Activated CD4-positive, CD25-positive, alpha-beta regulatory T cell treated with anti-CD3 and anti-CD28 coated beads, Interleukin-2, amount 50 U/mL, for 24 hours (primary cell): ENCODE measurements at regions not wholly inside any gene's neighbourhood (a gene's known extent, or its start where the extent isn't known, plus 50 kb on each side); places are given as distances from the start of the nearest gene placed in this dataset.

Experiments
- ATAC-seq, 2 donors: fragments of 150-1000 bp; cut with Tn5 transposase; one replicate each; pipeline ENCODE4 v1.10.0; 2021; ENCODE audit warnings: mild to moderate bottlenecking in 1 of 2, moderate library complexity in 1 of 2

DNA sequence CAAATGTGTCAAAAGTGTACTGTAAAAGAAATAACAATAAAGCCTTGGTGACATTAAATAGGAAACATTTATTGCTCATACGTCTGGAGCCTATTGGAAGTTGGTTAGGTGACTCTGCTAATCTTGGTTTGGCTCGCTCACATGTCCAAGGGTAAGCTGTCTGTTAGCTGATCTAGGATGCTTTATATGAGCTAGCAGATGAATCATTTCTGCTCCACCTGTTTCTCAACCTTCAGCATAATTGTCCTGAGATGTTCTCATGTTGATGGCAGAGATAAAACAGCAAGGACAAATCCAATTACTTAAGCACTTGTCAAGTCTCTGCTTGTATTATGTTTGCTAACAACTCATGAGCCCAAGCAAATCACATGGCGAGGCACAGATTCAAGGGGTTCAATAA is 56.0 kb upstream of the CD53 start:
- ATAC-seq = no peak

DNA sequence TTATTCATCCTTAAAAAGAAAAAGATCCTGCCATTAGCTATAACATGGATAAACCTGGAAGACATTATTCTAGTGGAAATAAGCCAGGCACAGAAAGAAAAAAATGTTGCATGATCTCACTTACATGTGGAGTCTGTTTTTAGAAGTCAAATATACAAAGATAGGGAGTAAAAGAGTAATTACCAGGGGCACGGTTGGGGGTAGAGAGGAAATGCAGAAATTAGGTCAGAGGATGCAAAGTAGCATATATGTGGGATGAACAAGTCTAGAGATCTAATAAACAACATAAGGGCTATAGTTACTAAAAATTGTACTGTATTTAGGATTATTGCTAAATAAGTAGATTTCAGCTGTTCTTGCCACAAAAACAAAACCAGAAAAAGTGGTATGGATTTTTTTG is 61.4 kb upstream of the CD53 start:
- ATAC-seq = no peak

DNA sequence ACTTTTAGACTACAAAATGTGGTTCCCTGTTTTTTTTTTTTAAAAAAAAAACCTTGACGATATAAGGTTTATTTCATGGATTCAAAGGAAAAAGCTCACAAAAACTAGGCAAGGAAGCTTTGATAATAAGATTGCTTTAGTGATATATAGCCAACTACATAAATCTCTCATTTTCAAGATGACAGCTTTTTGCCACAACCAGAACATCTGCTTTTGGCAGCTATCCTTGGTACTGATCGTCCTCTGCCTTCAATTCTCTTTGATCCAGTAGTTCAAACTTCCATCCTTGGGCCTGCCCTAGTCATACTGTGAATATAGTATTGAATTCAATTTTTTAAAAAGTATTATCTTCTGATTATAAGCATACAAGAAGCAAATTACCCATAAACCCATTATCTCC is 72.9 kb upstream of the CD53 start:
- no peak for ATAC-seq

DNA sequence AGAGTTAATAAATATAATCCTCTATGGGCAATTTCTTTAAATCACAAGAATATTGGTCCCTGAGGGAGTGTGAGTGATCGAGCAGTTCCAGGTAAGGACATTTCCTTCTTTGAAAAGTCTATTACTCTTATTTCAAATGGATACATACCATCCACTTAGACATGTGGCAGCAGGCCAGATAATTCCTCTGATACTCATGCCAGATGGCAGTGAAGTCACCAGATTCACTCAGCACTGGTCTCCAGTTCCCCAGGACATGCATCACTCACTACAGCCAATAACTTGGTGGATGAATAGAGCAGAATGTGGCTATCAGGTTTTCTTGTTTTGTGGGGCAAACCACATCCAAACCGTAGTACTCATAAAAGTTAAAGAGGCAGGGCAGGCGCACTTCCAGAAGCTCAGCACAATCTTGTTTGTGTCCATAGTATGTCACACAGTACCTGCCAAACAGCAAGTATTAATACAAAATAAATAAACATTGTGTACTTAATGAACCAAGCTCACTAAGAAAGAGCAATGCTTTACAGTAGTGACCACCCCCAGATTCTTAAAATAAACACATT is 74.2 kb upstream of the CD53 start:
- ATAC-seq = no peak

DNA sequence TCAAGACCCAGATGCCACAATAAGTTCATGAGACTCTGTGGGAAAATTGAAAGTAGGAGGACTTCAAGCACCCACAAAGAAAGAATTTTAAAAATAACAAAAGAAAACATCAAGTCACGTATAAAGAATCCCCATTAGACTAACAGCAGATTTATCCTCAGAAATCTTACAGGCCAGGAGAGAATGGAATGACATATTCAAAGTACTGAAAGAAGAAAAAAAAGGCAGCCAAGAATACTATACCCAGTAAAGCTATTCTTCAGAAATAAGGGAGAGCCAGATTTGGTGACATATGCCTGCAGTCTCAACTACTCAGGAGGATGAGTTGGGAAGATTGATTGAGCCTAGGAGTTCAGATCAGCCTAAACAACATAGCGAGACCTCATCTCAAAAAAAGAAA is 84.3 kb upstream of the CD53 start:
- no peak for ATAC-seq

DNA sequence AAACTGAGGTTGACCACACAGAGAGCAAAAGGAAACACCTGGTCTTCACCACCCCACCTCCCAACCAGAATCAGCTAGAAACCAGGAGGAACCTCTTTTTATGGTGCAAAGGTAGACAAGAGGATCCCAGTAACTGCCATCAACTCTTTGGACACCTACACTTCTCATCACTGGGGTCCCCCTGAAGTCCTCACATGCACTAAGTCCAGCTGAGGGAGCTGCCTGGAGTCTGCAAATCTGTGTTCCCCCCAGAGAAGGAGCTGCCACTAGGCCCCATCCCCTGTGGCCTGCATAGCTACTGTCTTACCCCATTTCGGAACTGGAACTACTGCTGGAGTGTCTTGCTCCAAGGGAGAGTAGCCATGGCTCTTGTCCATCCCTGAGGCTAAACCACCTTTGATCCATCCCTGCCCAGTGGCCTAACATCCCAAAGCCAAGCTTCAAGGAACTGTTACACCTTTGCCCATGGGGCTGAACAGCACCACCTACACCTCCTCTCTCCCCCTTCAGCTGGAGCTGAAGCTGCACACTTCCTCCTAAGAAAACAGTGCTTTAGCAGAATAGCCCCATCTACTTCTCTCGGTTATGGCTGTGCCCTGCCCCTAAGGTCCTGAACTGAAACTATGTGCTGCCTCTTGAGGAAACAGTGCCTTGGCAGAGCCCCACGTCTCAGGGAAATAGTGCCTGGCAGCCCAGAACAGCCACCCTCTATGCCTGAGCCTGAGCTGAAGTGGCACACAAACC is 85.4 kb upstream of the CD53 start:
- ATAC-seq = peak; percentile 71 to 81

DNA sequence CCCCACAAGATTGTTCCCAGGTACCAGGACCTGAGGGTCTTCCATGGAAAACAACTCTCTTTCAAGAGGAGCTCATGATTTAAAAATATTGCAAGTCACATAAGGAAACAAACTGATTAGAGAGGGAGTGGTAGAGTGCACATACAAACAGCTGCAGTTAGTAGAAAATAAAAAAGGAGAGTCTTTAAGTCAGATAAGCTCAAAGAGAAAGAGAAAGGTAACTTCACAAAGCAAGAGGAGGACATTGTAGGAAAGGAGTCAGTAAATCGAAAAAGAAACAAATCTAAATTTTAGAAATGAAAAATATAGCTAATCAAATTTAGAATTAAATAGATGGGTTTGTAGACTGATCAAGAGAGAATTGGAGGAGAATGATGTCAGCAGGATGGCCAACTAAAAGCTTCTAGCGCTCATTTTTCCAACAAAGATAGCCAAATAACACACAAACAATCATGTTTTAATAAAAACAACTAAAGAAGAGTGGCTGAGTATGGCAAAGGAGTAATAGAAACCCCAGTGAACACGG is 86.1 kb upstream of the CD53 start:
- ATAC-seq = peak; percentile 49 to 51

DNA sequence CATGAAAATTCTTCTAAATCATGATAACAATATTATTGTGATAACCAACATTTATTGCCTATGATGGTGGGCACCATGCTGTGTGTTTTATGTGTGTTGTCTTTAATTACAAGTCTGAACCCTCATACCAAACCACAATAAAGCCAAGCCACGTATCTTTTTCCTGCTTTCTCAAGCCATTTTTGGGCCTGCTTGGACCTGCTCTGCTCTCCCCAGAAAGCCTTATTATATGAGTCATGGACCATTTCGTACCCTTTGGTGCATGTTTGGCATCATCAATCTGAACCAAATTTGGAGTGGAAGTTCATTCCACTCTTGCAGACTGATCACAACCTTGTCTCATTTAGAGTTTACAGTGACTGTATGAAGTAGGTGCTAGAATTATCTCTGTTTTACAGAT is 87.3 kb upstream of the CD53 start:
- no peak for ATAC-seq

DNA sequence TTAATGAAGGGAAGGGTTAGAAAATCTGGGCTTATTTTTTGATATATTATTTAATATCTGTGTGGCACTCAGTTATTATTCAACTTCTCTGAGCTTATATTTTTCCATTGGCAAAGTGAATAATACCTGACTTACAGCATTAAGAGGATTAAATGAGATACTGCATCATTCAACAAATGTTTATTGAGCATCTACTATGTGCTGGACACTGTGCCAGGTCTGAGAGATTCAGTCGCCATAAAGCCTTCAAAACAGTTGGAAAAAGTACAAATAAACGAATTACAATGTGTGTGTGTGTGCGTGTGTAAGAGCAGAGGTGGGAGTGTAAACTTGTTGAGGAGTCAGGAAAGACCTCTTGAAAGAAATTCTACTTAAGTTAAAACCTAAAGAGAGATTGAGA is 87.9 kb upstream of the CD53 start:
- ATAC-seq = no peak

DNA sequence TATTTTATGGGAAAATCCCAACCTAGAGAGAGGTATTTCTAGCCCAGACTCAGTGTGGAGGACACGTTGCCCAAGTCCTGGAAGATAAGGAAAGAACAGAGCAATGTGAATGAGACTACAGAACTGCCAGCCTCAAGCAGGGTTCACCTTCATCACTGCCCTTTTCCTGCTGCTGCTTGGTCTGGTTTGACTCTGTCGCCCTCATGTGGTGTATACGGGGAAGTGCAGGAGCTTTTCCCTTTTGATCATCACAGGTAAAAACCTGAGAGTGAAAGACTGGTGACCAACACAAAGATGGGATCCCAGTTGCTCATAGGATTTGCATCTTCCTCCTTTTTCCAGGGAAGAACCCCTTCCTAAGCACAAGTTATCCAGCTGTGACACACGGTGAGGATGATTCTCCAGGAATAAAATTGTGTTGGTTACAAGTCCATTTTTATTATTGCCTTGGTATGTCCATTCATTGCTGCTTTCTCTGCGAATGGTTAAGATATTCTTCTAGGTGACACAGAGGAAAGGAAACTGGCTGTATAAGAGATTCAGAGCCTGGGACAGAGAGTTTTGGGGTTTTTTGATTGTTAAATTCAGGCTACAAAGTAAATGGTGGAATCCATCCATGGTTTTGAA is 89.5 kb upstream of the CD53 start:
- peak; percentile 37 to 60 for ATAC-seq

DNA sequence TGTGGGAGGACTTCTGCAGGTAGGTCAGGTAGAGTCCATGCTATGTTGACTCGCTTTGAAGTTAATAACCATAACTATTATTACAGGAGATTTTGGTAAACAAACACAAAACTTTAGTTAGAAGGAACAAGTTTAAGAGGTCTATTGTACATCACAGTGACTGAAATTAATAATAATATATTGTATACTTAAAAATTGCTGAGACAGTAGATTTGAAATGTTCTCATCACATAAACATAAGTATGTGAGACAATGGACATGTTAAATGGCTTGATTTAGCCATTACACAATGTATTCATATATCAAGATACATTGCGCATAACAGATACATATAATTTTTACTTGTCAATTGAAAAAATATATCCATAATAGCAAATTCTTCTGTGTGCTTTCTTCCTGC is 91.4 kb upstream of the CD53 start:
- no peak for ATAC-seq

DNA sequence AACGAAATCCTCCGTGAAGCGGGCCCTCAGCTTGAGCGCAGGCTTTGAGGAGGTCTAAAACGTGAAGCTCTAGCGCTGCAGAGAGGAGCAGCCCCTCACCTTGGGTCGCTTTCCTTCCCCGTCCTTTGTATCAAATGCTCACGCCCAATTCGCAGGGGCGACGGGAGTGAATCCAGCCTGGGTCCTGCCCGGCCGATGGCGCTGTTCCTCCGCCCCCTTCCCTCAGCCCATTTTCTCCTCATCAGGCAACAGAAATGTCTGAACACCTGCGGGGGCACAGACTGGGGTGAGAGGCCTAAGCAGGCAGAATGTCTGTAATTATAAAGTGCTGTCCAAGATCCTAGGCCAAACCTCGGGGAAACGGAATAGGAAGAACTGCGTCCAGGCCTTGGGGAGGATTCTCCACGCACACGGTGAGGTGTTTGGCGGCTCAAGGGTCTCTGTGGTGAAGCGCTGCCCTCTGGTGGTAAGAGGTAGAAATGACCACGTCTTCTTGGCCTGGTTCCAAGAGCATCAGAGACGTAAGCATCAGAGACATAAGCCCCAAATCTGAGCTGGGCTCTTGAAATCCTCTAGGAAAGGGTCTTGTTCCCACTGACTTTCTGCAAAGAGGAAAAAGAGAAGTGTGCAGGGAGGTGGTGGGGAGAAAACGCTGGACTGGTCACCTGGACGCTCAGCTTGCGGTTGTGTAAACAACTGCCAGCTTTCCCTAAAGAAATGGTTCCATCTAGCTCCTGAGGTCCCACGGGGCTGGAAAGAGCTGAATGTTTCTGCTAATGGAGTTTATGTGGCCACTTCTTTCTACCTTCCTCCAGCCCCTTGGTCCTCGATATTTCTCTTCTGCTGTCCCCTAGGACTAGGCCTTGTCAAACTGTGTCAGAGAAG is 92.1 kb upstream of the CD53 start:
- peak; percentile 65 to 79 for ATAC-seq

DNA sequence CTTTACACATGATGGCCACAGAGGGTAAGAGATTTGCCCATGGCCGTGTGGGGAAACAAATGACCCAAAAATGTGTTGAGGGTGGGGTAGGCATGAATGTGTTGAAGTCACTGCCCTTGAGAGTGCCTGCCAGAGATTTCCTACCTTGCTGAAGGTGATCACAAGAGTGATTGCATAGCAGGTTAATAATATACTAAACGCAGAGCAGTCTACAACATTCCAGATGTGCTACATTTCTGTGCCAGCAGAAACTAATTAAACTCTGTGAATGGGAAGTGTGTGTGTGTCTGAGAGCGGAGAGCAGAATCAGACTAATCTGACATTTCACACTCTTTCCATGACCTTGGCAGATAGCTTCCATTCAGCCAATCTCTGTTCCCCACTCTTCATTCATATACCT is 93.3 kb upstream of the CD53 start:
- no peak for ATAC-seq

DNA sequence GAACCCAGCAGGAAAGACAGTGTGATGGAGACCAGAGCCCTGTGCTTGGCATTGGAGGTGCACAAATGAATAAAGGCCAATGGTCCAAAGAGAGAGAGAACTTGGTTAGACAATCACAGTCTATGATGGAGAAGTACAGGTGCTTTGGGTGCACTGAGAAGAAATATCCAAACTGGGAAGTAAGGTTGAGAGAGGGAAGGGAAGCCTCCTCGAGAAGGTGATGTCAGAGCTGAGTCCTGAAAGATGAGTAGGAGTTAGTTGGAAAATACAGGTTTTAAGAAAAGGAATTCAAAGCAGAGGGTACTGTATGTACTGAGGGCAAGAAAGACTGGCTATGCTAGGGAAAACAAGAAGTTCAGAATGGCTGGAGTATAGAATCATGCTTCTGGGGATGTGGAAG is 94.1 kb upstream of the CD53 start:
- no peak for ATAC-seq

DNA sequence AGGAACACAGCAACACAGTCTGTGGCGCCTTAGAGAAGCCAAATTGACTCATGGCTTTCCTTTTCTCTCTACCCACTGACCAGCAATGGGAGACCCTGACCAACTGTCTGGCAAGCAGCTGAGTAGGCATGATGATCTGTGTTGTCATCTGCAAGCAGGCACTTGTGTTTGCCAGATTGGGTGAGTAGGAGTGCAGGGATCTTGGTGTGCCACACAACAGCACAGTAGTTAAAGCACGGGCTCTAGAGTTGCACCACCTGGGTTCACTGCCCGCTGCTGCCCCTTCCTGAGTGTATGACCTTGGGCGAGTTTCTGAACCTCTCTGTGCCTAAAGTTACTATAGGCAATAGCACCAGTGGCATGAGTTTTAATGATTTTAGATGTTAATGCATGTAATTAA is 95.7 kb upstream of the CD53 start:
- no peak for ATAC-seq

DNA sequence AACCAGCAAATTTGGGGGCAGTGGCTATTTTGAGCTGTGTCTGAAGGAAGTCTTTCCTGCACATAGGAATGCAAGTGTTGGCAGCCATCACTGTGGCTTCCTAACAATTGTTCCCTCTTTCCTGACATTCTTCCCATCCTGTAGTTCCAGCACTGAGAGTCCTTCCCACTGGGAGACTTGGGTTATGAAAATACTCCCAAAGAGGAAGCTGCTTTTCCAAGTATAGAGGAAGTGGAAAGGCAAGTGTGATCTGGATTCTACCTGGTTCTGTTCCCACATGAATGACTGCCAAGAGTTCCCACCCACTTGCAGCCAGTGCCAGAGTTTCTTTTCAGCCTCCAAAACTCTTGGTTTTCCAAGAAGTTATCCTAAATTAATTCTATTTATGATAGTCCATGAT is 98.5 kb upstream of the CD53 start:
- no peak for ATAC-seq

DNA sequence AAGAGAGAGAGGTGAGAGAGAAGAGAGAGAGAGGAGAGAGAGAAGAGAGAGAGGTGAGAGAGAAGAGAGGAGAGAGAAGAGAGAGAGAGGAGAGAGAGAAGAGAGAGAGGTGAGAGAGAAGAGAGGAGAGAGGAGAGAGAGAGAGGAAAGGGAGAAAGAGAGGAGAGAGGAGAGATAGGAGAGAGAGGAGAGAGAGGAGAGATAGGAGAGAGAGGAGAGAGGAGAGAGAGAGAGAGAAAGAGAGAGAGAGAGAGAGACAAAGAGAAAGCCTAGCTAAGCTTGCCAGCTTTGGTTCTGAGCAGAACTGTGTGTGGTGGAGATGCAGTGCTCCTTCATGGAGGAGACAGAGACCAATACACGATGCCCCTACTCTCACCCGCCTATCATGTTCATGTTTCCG is 99.1 kb upstream of the KCNA3 start:
- no peak for ATAC-seq

DNA sequence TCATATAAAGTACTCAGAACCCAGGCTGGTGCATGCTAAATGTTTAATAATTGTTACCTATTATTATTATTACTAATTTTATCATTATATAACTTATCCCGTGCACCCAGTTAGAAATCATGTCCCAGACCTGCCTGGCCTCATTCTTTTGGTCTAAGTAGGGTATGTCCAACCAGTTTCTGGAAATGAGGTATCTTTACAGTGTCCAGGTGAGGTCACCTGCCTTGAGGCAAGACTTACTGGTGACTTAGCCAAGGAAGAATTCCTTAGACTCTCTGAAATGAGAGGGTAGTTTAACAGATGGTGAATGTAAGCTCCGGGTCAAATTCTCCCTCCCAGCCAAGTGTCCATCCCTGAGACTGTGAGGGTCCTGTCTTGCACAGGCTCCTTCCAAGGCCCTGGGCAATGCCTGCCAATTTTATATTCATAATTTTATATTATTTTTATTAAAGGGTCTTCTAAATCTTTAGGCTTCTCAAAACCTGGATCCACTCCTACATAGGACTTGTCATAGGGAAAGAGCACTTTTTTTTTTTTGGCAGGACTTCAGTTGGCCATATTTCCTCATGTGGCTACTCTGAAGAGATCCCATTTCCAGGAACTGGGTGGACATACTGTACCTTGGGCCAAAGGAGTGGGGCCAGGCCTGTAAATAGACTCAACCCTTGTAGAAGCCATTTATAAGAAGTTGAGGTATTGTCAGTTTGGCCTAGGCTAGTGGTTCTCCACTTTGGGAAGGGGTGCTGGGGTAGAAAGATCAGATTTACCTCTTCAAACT is 96.7 kb upstream of the KCNA3 start:
- ATAC-seq = no peak

DNA sequence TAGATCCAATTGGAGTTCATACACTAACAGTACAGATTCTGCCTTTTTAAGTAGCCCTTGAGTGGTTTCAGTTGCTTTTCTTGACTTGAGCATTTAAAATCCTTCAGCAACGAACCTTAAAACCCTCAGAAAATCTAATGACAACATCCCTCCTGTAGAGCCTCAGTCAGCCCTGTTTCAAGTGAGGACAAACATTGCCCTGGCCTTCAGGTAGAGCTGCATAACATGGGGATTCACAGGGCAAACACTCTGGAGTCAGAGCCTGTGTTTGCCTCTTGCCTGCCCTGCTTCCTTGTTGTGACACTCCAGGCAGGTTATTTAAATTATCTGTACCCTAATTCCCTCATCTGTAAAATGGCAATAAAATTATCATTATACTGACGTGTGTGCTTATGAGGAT is 96.1 kb upstream of the KCNA3 start:
- no peak for ATAC-seq

DNA sequence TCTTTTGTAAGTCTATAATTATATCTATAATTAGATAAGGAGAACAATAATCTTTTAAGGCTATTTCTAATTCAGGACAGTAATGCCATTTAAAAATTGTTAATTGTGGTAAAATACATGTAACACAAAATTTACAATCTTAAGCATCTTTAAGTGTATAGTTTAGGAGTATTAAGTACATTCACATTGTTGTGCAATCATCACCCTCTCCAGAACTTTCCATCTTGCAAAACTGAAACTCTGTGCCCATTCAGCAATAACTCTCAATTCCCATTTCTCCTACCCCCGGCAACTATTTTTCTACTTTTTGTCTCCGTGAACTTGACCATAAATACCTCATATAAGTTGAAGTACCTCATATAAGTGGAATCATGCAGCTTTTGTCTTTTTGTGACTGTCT is 93.9 kb upstream of the KCNA3 start:
- no peak for ATAC-seq

DNA sequence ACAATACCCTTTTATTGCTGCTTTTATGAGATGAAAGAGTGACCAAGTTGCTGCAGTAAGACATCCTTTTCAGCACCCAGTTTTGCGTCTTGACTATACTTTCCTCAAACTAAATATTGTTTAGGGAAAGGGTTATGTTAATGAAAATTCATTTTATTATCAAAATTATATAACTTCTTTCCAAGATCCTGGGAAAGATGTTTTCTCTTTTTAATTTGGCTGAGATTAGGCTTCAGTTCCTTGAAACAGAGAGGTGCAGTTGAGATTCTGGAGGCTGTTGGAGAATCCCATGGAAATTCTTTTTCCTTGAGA is 91.6 kb upstream of the KCNA3 start:
- ATAC-seq = no peak

DNA sequence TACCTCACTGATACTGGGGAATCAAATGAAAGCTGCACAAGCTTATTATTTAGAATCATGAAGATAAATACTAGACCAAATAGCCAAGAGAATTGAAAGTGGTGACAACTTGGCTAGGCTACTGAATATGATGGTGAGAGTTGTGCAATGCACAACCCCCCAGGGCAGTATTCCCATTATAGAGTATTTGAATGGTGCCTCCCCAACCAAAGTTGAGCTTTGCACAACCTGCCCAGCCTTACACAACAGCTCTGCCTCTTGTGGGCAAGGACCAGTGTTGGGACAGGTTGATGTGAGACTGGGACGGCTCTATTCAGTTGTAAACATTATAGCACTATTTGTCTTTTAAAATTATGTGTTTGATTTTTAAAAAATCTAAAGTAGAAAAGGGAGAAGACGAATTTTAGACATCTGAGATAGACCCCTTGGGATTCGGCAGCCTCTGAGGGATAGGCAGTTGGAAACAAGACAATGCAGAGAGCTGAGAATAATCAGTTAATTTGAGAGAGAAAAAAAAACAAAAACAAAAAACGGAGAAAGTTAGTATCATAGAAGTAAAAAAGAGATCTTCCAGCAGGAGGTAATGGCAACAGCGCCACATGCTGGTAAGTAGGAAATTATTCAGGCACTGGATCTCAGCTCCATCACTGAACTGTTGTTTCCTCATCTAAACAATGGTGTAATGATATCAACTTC is 91.0 kb upstream of the KCNA3 start:
- peak in 1 of 2 donors; percentile 48 for ATAC-seq
